ENCODE measurements at regions not wholly inside any gene's neighbourhood (a gene's known extent, or its start where the extent isn't known, plus 50 kb on each side); places are given as distances from the start of the nearest gene placed in this dataset.

- peak; percentile 93 for DNase-seq
Measured at GRCh38 chr1:65687428-65688214, 105.1 kb upstream of the PDE4B start.

GRCh38 chr1:65688215-65688566 lies 104.5 kb upstream of the PDE4B start:
- DNase-seq: no peak

GRCh38 chr1:65688848-65689247 lies 103.8 kb upstream of the PDE4B start:
- no peak for DNase-seq

- peak; percentile 25 for DNase-seq
Measured at GRCh38 chr1:65691152-65691900, 101.4 kb upstream of the PDE4B start.

- DNase-seq: no peak
Measured at GRCh38 chr1:65691972-65692371, 100.7 kb upstream of the PDE4B start.

- no peak for DNase-seq
Measured at GRCh38 chr1:65694126-65694525, 98.6 kb upstream of the PDE4B start.

- no peak for DNase-seq
Measured at GRCh38 chr1:65694933-65695332, 97.8 kb upstream of the PDE4B start.

GRCh38 chr1:65698590-65698989 lies 94.1 kb upstream of the PDE4B start:
- peak; percentile 15 for DNase-seq

GRCh38 chr1:65703853-65704252 lies 88.8 kb upstream of the PDE4B start:
- no peak for DNase-seq

- DNase-seq: no peak
Measured at GRCh38 chr1:65704318-65704717, 88.4 kb upstream of the PDE4B start.

- DNase-seq: peak; percentile 7
Measured at GRCh38 chr1:65717815-65718454, 74.8 kb upstream of the PDE4B start.

GRCh38 chr1:65719391-65719790 lies 73.3 kb upstream of the PDE4B start:
- no peak for DNase-seq

- DNase-seq: no peak
Measured at GRCh38 chr1:65722461-65722860, 70.2 kb upstream of the PDE4B start.

GRCh38 chr1:65724151-65724550 lies 68.5 kb upstream of the PDE4B start:
- DNase-seq: no peak

- DNase-seq: no peak
Measured at GRCh38 chr1:65725064-65725463, 67.6 kb upstream of the PDE4B start.

GRCh38 chr1:65728504-65728903 lies 64.2 kb upstream of the PDE4B start:
- DNase-seq: no peak

- DNase-seq: no peak
Measured at GRCh38 chr1:65729259-65729658, 63.4 kb upstream of the PDE4B start.

GRCh38 chr1:65734979-65735378 lies 57.7 kb upstream of the PDE4B start:
- DNase-seq: no peak

GRCh38 chr1:65741993-65742392 lies 50.7 kb upstream of the PDE4B start:
- DNase-seq: no peak

Data from hematopoietic multipotent progenitor cell treated with erythropoietin and hydrocortisone succinate and interleukin-3 and kit ligand, for 6 days (in vitro differentiated cells).